Smooth muscle cell (in vitro differentiated cells): ENCODE measurements at regions not wholly inside any gene's neighbourhood (a gene's known extent, or its start where the extent isn't known, plus 50 kb on each side); places are given as distances from the start of the nearest gene placed in this dataset.
"Not testable (repeated sequence)": the region's sequence is repeated elsewhere in the genome, so short reads cannot be mapped to it uniquely, and the experiment has no call there.

Source experiments
- DNase-seq: peaks from one replicate; lab custom pipeline; 2025; ENCODE audit not compliant: unreplicated experiment; lab: John Stamatoyannopoulos, UW
- H2AFZ ChIP-seq: fragments of 200-600 bp; sonication (generic); 2 replicates; pipeline ENCODE4 v1.6.0; 2016; ENCODE audit warnings: antibody characterized with exemption, low read depth, mild to moderate bottlenecking
- H3F3A ChIP-seq: fragments of 200-600 bp; sonication (generic); 2 replicates; pipeline ENCODE4 v1.6.0; 2017; ENCODE audit warnings: antibody characterized with exemption, low read depth
- H3K27ac ChIP-seq: fragments of 200-600 bp; sonication (generic); 2 replicates; pipeline ENCODE4 v1.5.1; 2016; ENCODE audit warnings: low read depth, mild to moderate bottlenecking
- H3K27me3 ChIP-seq: fragments of 200-600 bp; sonication (generic); 2 replicates; pipeline ENCODE4 v1.6.1; 2016; ENCODE audit warnings: low read depth, mild to moderate bottlenecking
- H3K36me3 ChIP-seq: fragments of 200-600 bp; sonication (generic); 2 replicates; pipeline ENCODE4 v1.5.1; 2016; ENCODE audit warnings: low read depth
- H3K4me1 ChIP-seq: fragments of 200-600 bp; sonication (generic); 2 replicates; pipeline ENCODE4 v1.5.1; 2016; ENCODE audit warnings: low read depth
- H3K4me2 ChIP-seq: fragments of 200-600 bp; sonication (generic); 2 replicates; pipeline ENCODE4 v1.6.0; 2016; ENCODE audit warnings: mild to moderate bottlenecking
- H3K4me3 ChIP-seq: fragments of 200-600 bp; sonication (generic); 2 replicates; pipeline ENCODE4 v1.5.1; 2016; ENCODE audit warnings: mild to moderate bottlenecking
- H3K79me2 ChIP-seq: fragments of 200-600 bp; sonication (generic); 2 replicates; pipeline ENCODE4 v1.6.0; 2016; ENCODE audit warnings: low read depth, mild to moderate bottlenecking
- H3K9ac ChIP-seq: fragments of 200-600 bp; sonication (generic); 2 replicates; pipeline ENCODE4 v1.6.0; 2016; ENCODE audit warnings: low read depth
- H3K9me3 ChIP-seq: fragments of 200-600 bp; sonication (generic); replicated peaks from 2 replicates; pipeline ENCODE4 v1.5.1; 2016; ENCODE audit warnings: low read depth
- H4K20me1 ChIP-seq: fragments of 200-600 bp; sonication (generic); 2 replicates; pipeline ENCODE4 v1.6.0; 2016; ENCODE audit warnings: low read depth
- CTCF ChIP-seq: fragments of 200-600 bp; sonication (generic); IDR thresholded peaks from 2 replicates; pipeline ENCODE4 v1.5.1; 2017; ENCODE audit warnings: borderline replicate concordance, mild to moderate bottlenecking, antibody characterized with exemption; ENCODE audit not compliant: insufficient read depth, poor library complexity, severe bottlenecking
- WGBS: methylation state at CpG from one replicate; pipeline ENCODE4 v1.1.7; 2016; ENCODE audit warnings: low lambda C conversion rate; 5-methylcytosine and 5-hydroxymethylcytosine counted together

DNA sequence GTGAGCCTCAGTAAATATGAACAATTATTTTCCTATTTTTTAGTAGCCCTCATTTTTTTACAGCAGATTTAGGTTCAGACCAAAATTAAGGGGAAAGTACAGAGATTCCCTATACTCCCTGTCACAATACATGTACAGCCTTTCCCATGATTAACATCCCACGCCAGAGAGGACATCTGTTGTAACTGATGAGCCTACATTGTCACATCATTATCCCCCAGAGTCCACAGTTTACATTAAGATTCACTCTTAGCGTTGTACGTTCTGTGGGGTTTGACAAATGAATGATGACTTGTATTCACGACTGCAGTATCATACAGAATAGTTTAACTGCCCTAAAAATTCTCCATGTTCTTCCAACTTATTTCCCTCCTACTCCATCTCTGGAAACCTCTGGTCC lies 262.3 kb upstream of the MSX2 start:
- H2AFZ ChIP-seq = no peak overlapping the region
- H3K9ac ChIP-seq = no peak overlapping the region
- H3K27me3 ChIP-seq = no peaks in the 10 kb centered on the region
- peaks cover 9% of the 10 kb centered on the region for H3K4me1 ChIP-seq
- no peak overlapping the region for H3K27ac ChIP-seq
- no peaks in the 10 kb centered on the region for H3K9me3 ChIP-seq
- no peak overlapping the region for H3K4me3 ChIP-seq
- no peaks in the 10 kb centered on the region for H4K20me1 ChIP-seq
- TF ChIP-seq CTCF = no peak
- H3K79me2 ChIP-seq = no peaks in the 10 kb centered on the region
- H3K4me2 ChIP-seq = no peak overlapping the region
- 41% methylated on average over 4 of the region's 4 CpGs for WGBS
- no peak for DNase-seq
- no peaks in the 10 kb centered on the region for H3K36me3 ChIP-seq
- H3F3A ChIP-seq = no peaks in the 10 kb centered on the region

- no peak overlapping the region for H3K27ac ChIP-seq
- no peak overlapping the region for H3K9ac ChIP-seq
- no peaks in the 10 kb centered on the region for H3K27me3 ChIP-seq
- no peaks in the 10 kb centered on the region for H4K20me1 ChIP-seq
- WGBS = 94% methylated on average over 1 of the region's 1 CpG
- peaks cover 9% of the 10 kb centered on the region for H3K4me1 ChIP-seq
- peak; percentile 36 for TF ChIP-seq CTCF
- no peak overlapping the region for H3K4me3 ChIP-seq
- H3F3A ChIP-seq = no peaks in the 10 kb centered on the region
- H3K79me2 ChIP-seq = no peaks in the 10 kb centered on the region
- H3K4me2 ChIP-seq = no peak overlapping the region
- H3K36me3 ChIP-seq = no peaks in the 10 kb centered on the region
- H3K9me3 ChIP-seq = no peaks in the 10 kb centered on the region
- DNase-seq = no peak
- no peak overlapping the region for H2AFZ ChIP-seq
Measured at GRCh38 chr5:174464504-174465165, 259.7 kb upstream of the MSX2 start.

DNA sequence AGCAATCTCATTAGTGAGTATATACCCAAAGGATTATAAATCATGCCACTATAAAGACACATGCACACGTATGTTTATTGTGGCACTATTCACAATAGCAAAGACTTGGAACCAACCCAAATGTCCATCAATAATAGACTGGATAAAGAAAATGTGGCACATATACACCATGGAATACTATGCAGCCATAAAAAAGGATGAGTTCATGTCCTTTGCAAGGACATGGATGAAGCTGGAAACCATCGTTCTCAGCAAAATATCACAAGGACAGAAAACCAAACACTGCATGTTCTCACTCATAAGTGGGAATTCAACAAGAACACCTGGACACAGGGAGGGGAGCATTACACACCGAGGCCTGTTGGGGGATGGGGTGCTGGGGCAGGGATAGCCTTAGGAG lies 252.9 kb upstream of the MSX2 start:
- H3K4me2 ChIP-seq, H3K79me2 ChIP-seq, H3K27me3 ChIP-seq, H3K4me1 ChIP-seq, H3K9ac ChIP-seq, H2AFZ ChIP-seq, DNase-seq, H3K4me3 ChIP-seq, H3F3A ChIP-seq, H3K27ac ChIP-seq, H3K9me3 ChIP-seq, H4K20me1 ChIP-seq, H3K36me3 ChIP-seq: not testable (repeated sequence)
- WGBS = 95% methylated on average over 3 of the region's 3 CpGs

GRCh38 chr5:174472956-174473355 lies 251.4 kb upstream of the MSX2 start:
- no peaks in the 10 kb centered on the region for H3K79me2 ChIP-seq
- WGBS = 98% methylated on average over 2 of the region's 2 CpGs
- H3K27me3 ChIP-seq = no peaks in the 10 kb centered on the region
- H4K20me1 ChIP-seq = no peaks in the 10 kb centered on the region
- no peak overlapping the region for H2AFZ ChIP-seq
- TF ChIP-seq CTCF = no peak
- no peak overlapping the region for H3K4me2 ChIP-seq
- H3F3A ChIP-seq = no peaks in the 10 kb centered on the region
- no peaks in the 10 kb centered on the region for H3K4me1 ChIP-seq
- H3K36me3 ChIP-seq = no peaks in the 10 kb centered on the region
- H3K27ac ChIP-seq = no peak overlapping the region
- no peak for DNase-seq
- no peak overlapping the region for H3K4me3 ChIP-seq
- H3K9me3 ChIP-seq = peaks cover 5% of the 10 kb centered on the region
- H3K9ac ChIP-seq = no peak overlapping the region

- H3K9ac ChIP-seq, H2AFZ ChIP-seq, H3K27ac ChIP-seq, H3K4me3 ChIP-seq, H3K27me3 ChIP-seq, H3K36me3 ChIP-seq, H3K79me2 ChIP-seq, H3K4me1 ChIP-seq, H3F3A ChIP-seq, H3K4me2 ChIP-seq, DNase-seq, H4K20me1 ChIP-seq: not testable (repeated sequence)
- H3K9me3 ChIP-seq = peaks cover 11% of the 10 kb centered on the region
- WGBS = 95% methylated on average over 3 of the region's 3 CpGs
Measured at GRCh38 chr5:174476001-174476400, 248.4 kb upstream of the MSX2 start.
